ENCODE measurements at regions not wholly inside any gene's neighbourhood (a gene's known extent, or its start where the extent isn't known, plus 50 kb on each side); places are given as distances from the start of the nearest gene placed in this dataset.

DNA sequence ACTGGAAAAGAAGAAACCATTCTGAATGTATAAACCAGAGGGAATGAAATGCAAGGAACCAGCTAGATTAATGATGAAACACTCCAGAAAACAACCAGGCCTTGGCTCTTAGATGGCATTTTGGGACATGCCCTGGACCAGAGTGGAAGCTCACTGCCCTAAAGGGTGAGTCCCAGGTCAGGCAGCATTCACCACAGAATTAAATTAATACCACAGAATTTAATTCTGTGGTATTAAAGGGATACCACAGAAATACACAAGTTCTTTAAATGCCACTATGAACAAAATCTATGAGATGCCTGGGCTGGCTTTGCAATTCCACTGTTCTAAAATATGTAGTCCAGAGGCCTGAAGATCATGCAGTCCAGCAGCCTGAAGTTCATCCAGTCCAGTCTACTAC lies 122.3 kb upstream of the KYNU start:
- Mint-ChIP-seq H3K27me3 (ENCODE audit: unreplicated experiment) (peaks cover 1% of the 10 kb centered on the region), H3K9me3 (ENCODE audit: unreplicated experiment) (no peaks in the 10 kb centered on the region), H3K36me3 (ENCODE audit: low read depth, unreplicated experiment) (no peaks in the 10 kb centered on the region), H3K4me1 (ENCODE audit: unreplicated experiment) (no peaks in the 10 kb centered on the region), H3K27ac (ENCODE audit: unreplicated experiment) (no peak overlapping the region), H3K4me3 (ENCODE audit: unreplicated experiment) (no peak overlapping the region)
- no peak for DNase-seq (ENCODE audit: low spot score)
- TF ChIP-seq, protein P1, sequence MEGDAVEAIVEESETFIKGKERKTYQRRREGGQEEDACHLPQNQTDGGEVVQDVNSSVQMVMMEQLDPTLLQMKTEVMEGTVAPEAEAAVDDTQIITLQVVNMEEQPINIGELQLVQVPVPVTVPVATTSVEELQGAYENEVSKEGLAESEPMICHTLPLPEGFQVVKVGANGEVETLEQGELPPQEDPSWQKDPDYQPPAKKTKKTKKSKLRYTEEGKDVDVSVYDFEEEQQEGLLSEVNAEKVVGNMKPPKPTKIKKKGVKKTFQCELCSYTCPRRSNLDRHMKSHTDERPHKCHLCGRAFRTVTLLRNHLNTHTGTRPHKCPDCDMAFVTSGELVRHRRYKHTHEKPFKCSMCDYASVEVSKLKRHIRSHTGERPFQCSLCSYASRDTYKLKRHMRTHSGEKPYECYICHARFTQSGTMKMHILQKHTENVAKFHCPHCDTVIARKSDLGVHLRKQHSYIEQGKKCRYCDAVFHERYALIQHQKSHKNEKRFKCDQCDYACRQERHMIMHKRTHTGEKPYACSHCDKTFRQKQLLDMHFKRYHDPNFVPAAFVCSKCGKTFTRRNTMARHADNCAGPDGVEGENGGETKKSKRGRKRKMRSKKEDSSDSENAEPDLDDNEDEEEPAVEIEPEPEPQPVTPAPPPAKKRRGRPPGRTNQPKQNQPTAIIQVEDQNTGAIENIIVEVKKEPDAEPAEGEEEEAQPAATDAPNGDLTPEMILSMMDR (IDR thresholded peaks at IDR 0.05; ENCODE audit: unreplicated experiment) = no peak

DNA sequence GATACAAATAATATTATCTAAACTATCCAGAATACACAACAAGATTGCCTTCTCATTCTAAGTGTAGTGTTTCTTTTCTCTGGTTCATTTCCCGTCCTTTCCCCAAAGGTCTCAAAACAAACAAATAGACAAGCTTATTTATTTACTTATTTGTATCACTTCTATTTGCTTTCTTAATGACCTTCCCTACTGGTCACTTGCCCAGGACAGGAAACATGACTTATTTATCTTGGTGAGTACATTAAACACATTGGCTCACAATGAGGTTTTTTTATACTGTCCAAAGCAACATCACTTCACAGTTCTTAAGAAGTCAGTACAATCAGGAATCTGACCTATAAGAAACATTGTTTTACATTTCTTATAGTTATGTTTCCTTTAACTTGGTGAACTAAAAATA lies 123.3 kb upstream of the KYNU start:
- no peak overlapping the region for H3K4me3 Mint-ChIP-seq (ENCODE audit: unreplicated experiment)
- no peak for DNase-seq (ENCODE audit: low spot score)
- no peaks in the 10 kb centered on the region for H3K4me1 Mint-ChIP-seq (ENCODE audit: unreplicated experiment)
- peaks cover 1% of the 10 kb centered on the region for H3K27me3 Mint-ChIP-seq (ENCODE audit: unreplicated experiment)
- H3K27ac Mint-ChIP-seq (ENCODE audit: unreplicated experiment) = no peak overlapping the region
- TF ChIP-seq, protein P1 (IDR thresholded peaks at IDR 0.05; ENCODE audit: unreplicated experiment) = no peak
- H3K36me3 Mint-ChIP-seq (ENCODE audit: low read depth, unreplicated experiment) = no peaks in the 10 kb centered on the region
- no peaks in the 10 kb centered on the region for H3K9me3 Mint-ChIP-seq (ENCODE audit: unreplicated experiment)

DNA sequence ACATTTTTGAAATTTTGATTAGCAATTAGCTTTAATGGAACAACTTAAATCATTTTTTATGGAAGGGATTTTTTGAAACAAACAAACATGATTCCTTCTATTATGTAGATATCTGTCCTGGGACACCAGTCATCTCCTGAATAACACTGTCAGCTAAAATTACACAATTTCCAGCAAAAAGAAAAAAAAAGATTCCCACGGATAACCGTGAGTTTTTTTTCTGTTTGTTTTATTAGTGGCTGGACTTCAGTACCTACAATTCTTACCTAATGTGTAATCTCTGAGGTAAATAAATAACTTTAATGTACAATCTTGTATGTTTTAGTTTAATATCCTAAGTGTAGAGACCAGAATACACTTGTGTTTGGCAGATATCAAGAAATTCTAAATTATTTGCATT lies 126.6 kb upstream of the KYNU start:
- TF ChIP-seq, protein P1 (IDR thresholded peaks at IDR 0.05; ENCODE audit: unreplicated experiment) = no peak
- Mint-ChIP-seq H3K9me3 (ENCODE audit: unreplicated experiment) (no peaks in the 10 kb centered on the region), H3K4me1 (ENCODE audit: unreplicated experiment) (no peaks in the 10 kb centered on the region), H3K36me3 (ENCODE audit: low read depth, unreplicated experiment) (no peaks in the 10 kb centered on the region), H3K27ac (ENCODE audit: unreplicated experiment) (no peak overlapping the region), H3K4me3 (ENCODE audit: unreplicated experiment) (no peak overlapping the region), H3K27me3 (ENCODE audit: unreplicated experiment) (no peaks in the 10 kb centered on the region)
- DNase-seq (ENCODE audit: low spot score) = no peak

DNA sequence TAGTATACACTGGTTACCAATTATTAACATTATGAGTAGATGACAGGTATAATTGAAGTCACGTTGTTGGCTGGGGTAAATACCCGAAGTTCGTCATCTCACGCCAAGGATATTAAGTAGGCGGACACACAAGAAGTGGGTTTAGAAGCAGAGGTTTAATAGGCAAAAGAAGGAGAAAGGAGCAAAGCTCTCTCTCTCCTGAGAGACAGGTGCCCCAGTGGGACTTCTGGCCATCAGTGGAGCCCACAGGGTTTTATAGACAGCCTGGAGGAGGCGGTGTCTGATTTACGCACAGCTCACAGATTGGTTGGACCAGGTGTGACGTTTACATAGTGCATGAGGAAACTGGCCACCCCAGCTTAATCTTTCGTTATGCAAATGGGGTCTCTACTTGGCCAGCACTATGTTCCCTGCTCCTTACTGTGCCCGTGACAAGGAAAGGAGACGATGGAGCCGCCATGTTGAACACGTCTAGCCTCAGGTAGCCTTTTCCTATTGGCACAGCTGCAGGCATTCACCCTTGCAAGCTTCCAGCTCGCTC lies 128.8 kb upstream of the KYNU start:
- TF ChIP-seq, protein P1 (IDR thresholded peaks at IDR 0.05; ENCODE audit: unreplicated experiment) = no peak
- Mint-ChIP-seq H3K27me3 (ENCODE audit: unreplicated experiment) (no peaks in the 10 kb centered on the region), H3K4me1 (ENCODE audit: unreplicated experiment) (no peaks in the 10 kb centered on the region), H3K9me3 (ENCODE audit: unreplicated experiment) (no peaks in the 10 kb centered on the region), H3K27ac (ENCODE audit: unreplicated experiment) (no peak overlapping the region), H3K4me3 (ENCODE audit: unreplicated experiment) (no peak overlapping the region), H3K36me3 (ENCODE audit: low read depth, unreplicated experiment) (no peaks in the 10 kb centered on the region)
- no peak for DNase-seq (ENCODE audit: low spot score)

DNA sequence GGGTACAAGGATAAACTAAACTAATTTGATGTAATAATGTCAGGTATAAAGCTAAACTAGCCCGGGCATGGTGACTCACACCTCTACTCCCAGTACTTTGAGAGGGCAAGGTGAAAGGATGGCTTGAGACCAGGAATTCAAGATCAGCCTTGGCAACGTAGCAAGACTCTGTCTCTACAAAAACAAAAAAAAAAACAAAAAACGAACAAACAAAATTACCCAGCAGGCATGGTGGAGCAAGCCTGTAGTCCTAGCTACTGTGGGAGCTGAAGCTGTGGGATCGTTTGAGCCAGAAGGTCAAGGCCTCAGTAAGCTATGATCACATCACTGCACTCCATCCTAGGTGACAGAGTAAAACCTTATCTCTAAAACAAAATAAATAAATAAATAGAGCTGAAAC lies 131.8 kb upstream of the KYNU start:
- no peak for DNase-seq (ENCODE audit: low spot score)
- Mint-ChIP-seq H3K36me3 (ENCODE audit: low read depth, unreplicated experiment) (no peaks in the 10 kb centered on the region), H3K27ac (ENCODE audit: unreplicated experiment) (no peak overlapping the region), H3K9me3 (ENCODE audit: unreplicated experiment) (no peaks in the 10 kb centered on the region), H3K4me3 (ENCODE audit: unreplicated experiment) (no peak overlapping the region), H3K27me3 (ENCODE audit: unreplicated experiment) (no peaks in the 10 kb centered on the region), H3K4me1 (ENCODE audit: unreplicated experiment) (no peaks in the 10 kb centered on the region)
- TF ChIP-seq, protein P1 (IDR thresholded peaks at IDR 0.05; ENCODE audit: unreplicated experiment) = no peak

All from endothelial cell (in vitro differentiated cells).